BJ (cell line): ENCODE measurements at regions not wholly inside any gene's neighbourhood (a gene's known extent, or its start where the extent isn't known, plus 50 kb on each side); places are given as distances from the start of the nearest gene placed in this dataset.

Experiments used
- CTCF ChIA-PET: fragments of 350-600 bp; formaldehyde crosslinking; extraction: SDS; loops from one replicate; lab custom pipeline; 2021; ENCODE audit warnings: antibody characterized with exemption, inconsistent platforms; lab: Yijun Ruan, JAX
- POLR2A ChIA-PET: fragments of 300-600 bp; sonication (Branson Sonifier 250); formaldehyde crosslinking; extraction: SDS; loops from one replicate; lab custom pipeline; 2021; ENCODE audit warnings: antibody characterized with exemption; lab: Charles Lee
- DNase-seq: peaks from one replicate; pipeline ENCODE4 v3.0.0-alpha.2; 2011; ENCODE audit warnings: low read depth
- H3K27me3 ChIP-seq: 2 replicates; pipeline ENCODE4 v1.6.0; 2011; ENCODE audit warnings: low read length; ENCODE audit not compliant: control insufficient read depth, insufficient read depth
- H3K36me3 ChIP-seq: 2 replicates; pipeline ENCODE4 v1.5.1; 2011; ENCODE audit warnings: low read length; ENCODE audit not compliant: control insufficient read depth, insufficient read depth
- H3K4me3 ChIP-seq: 2 replicates; pipeline ENCODE4 v1.5.1; 2011; ENCODE audit warnings: low read depth, mild to moderate bottlenecking, control low read depth, low read length
- TF ChIP-seq, protein P1 (sequence below): IDR thresholded peaks from 2 replicates; pipeline ENCODE4 v1.5.1; 2011; ENCODE audit warnings: low read depth, mild to moderate bottlenecking, control low read depth, inconsistent platforms, low read length, moderate library complexity; ENCODE audit not compliant: insufficient read depth

DNA sequence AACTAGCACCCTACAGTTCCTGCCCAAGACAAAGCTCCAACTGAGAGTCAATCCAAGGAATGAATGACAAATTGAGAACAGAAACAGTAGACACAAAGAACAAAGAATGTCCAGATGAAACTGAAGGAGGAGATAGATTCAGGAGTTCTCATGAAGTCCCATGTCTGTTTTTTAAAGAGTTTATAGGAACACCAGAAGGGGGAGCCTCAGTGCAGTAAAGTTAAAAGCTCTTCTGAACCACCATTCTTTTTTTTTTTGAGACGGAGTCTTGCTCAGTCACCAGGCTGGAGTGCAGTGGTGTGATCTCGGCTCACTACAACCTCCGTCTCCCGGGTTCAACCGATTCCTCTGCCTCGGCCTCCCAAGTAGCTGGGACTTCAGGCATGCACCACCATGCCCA lies 323.6 kb downstream of the MRPL39 start:
- DNase-seq, result peak; percentile 8
- no peak overlapping the region for H3K4me3 ChIP-seq
- H3K36me3 ChIP-seq, result no peaks in the 10 kb centered on the region
- H3K27me3 ChIP-seq, result no peaks in the 10 kb centered on the region
- ChIA-PET POLR2A (no interaction called here), CTCF (interaction anchor here (0.7 to 1.6 kb wide), 11 partner anchors 8 to 105 kb away, joined by 3 to 11 read pairs (median 4); no protein-coding TSS in a partner anchor)
- TF ChIP-seq, protein P1, sequence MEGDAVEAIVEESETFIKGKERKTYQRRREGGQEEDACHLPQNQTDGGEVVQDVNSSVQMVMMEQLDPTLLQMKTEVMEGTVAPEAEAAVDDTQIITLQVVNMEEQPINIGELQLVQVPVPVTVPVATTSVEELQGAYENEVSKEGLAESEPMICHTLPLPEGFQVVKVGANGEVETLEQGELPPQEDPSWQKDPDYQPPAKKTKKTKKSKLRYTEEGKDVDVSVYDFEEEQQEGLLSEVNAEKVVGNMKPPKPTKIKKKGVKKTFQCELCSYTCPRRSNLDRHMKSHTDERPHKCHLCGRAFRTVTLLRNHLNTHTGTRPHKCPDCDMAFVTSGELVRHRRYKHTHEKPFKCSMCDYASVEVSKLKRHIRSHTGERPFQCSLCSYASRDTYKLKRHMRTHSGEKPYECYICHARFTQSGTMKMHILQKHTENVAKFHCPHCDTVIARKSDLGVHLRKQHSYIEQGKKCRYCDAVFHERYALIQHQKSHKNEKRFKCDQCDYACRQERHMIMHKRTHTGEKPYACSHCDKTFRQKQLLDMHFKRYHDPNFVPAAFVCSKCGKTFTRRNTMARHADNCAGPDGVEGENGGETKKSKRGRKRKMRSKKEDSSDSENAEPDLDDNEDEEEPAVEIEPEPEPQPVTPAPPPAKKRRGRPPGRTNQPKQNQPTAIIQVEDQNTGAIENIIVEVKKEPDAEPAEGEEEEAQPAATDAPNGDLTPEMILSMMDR, result peak; percentile 54

DNA sequence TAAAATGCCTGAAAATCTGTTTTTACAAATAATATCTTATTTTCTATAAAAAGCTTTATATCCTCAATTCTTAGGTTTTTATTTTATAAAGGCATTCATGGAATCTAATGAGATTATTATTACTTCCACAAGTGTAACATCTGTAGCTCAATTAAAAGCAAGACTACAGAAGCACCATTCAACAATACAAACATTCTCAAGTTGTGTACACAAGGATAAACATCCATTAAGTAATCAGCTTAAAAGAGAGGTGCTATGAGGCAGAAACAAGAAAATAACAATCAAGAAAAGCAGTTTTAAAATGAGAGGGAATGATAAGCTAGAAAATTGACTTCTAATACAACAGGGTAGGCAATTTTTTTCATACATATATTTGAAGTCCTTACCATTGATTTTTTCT lies 326.1 kb downstream of the MRPL39 start:
- no peak for DNase-seq
- Histone ChIP-seq H3K36me3 (no peaks in the 10 kb centered on the region), H3K27me3 (no peaks in the 10 kb centered on the region), H3K4me3 (no peak overlapping the region)
- ChIA-PET POLR2A (no interaction called here), CTCF (no interaction called here)
- TF ChIP-seq, protein P1, result no peak

DNA sequence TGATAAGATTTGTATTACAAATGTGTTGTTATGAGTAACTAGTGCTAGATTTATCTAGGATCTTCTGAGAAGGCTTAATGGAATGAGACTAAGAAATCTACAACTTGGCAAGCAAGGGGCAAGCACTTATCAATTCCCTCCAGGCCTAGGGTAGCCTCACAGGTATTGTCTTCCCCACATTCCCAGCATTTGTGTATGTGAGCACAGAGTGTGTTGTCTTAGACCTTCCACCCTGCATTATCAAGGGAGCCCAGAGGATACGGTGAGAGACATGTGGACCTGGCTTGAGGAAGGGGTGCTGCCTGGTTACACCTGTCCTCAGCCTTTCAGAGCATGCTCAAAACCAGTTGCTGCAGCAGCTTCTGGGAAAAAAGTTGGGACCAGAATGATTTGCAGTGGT lies 327.2 kb downstream of the MRPL39 start:
- TF ChIP-seq, protein P1, result no peak
- H3K4me3 ChIP-seq, result no peak overlapping the region
- ChIA-PET POLR2A (no interaction called here), CTCF (no interaction called here)
- H3K36me3 ChIP-seq, result no peaks in the 10 kb centered on the region
- H3K27me3 ChIP-seq, result no peaks in the 10 kb centered on the region
- DNase-seq, result no peak

DNA sequence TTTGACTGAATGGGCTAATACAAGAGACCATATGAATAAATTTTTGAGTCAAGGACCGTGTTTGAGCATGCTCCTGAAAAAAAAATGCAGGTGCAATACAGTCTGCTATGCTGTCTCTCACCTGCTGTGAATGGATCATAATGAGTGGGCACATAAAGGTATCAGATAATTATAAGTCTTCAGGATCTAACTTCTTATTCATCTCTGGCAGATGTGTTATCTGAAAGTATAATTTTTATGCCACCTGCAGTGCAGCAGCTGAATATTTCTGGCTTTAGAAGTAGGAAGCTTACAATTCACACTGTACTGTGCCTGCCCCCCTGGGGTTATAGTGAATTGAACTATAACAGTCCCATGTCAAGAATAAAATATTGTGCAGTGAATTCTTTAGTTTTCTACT lies 333.3 kb downstream of the MRPL39 start:
- ChIA-PET POLR2A (no interaction called here), CTCF (no interaction called here)
- no peaks in the 10 kb centered on the region for H3K27me3 ChIP-seq
- H3K36me3 ChIP-seq, result no peaks in the 10 kb centered on the region
- TF ChIP-seq, protein P1, result no peak
- no peak for DNase-seq
- no peak overlapping the region for H3K4me3 ChIP-seq

DNA sequence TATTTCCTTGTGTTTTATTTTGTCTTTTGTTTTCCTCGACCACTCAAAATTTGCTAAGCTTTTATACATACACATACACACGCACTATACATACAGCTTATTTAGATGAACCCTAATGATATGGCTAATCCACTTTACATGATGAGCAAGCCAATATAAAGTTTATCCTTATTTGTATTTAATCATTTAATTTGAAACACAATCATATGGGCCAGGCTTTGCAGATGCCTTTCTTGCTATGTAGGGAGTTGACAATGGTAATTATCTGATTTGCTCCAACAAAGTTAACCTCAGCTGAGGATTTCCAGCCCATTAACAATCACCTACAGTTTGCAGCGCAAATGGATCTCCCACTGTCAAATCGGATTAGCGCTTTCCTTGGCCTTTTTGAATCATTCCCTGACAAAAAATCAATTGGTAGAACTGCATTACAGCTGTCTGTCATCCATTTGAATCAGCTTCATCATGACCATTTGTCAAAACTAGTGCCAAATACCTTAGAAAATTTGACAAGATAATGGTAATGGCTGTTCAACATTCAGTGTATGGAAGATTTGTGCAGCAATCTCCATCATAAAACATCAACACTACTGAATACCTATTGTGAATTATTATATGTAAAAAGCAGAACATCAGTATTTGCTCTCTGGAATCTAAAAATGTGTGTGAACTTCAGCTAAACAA lies 352.6 kb downstream of the MRPL39 start:
- TF ChIP-seq, protein P1, result no peak
- POLR2A ChIA-PET, result no interaction called here
- no peaks in the 10 kb centered on the region for H3K27me3 ChIP-seq
- H3K4me3 ChIP-seq, result no peak overlapping the region
- CTCF ChIA-PET, result interaction anchor here (0.6 to 0.9 kb wide), 2 partner anchors 29 to 212 kb away, joined by 3 read pairs; no protein-coding TSS in a partner anchor
- no peaks in the 10 kb centered on the region for H3K36me3 ChIP-seq
- DNase-seq, result no peak
